K562 (cell line): ENCODE measurements at regions not wholly inside any gene's neighbourhood (a gene's known extent, or its start where the extent isn't known, plus 50 kb on each side); places are given as distances from the start of the nearest gene placed in this dataset.
A peak's percentile ranks its signal among the peaks of the same experiment; 100 is the strongest.

Source experiments
- ATAC-seq: fragments of 200-7000 bp; cut with Tn5 transposase; 3 replicates; pipeline ENCODE4 v1.9.1; 2020; ENCODE audit warnings: moderate library complexity
- BruUV-seq: library from RNA; stranded (reverse); fragments of 400-500 nt; replicated peaks from 2 replicates; lab custom pipeline; 2021; lab: Mats Ljungman, UMichigan
- CTCF ChIA-PET: fragments of 300-600 bp; formaldehyde crosslinking; extraction: SDS; loops from one replicate; lab custom pipeline; 2021; ENCODE audit warnings: low intra/inter-chr PET ratio; lab: Yijun Ruan, JAX
- POLR2A ChIA-PET: fragments of 300-600, 350-650 bp; sonication (Branson Sonifier 250); formaldehyde crosslinking; extraction: SDS; loops from one replicate; lab custom pipeline; 2021; ENCODE audit warnings: antibody characterized with exemption, inconsistent platforms; lab: Yijun Ruan, JAX
- DNase-seq, 4 experiments: peaks; one replicate each; pipeline versions ENCODE4 v3.0.0 to v3.0.0-alpha.2; 2011 to 2018; ENCODE audit warnings: low spot score in 3 of 4, mixed read lengths in 3 of 4; ENCODE audit errors: extremely low read depth in 1 of 4
- FAIRE-seq: peaks from 2 replicates; lab custom pipeline; 2011; peaks lifted over from hg19 to GRCh38; lab: Jason Lieb, UNC
- H2AFZ ChIP-seq: 2 replicates; pipeline ENCODE4 v1.6.0; 2011; ENCODE audit warnings: low read depth, low read length, control low read depth, inconsistent platforms
- H3K27ac ChIP-seq: fragments of 200-600 bp; 3 replicates; pipeline ENCODE4 v1.8.0; 2011; ENCODE audit warnings: low read depth, mild to moderate bottlenecking, control low read depth, inconsistent platforms, low read length, moderate library complexity, mixed read lengths; ENCODE audit errors: extremely low read depth
- H3K27me3 ChIP-seq, 2 experiments: fragments of 300-600 bp in 1 of 2; 2 replicates in 1 of 2; 3 replicates in 1 of 2; pipeline versions ENCODE4 v1.6.0 to v1.8.0; 2011; ENCODE audit warnings: inconsistent platforms in 2 of 2, low read length in 2 of 2, mild to moderate bottlenecking in 1 of 2, mixed read lengths in 1 of 2, moderate library complexity in 1 of 2; ENCODE audit not compliant: control insufficient read depth in 2 of 2, insufficient read depth in 2 of 2
- H3K36me3 ChIP-seq: fragments of 300-600 bp; 3 replicates; pipeline ENCODE4 v1.8.0; 2011; ENCODE audit warnings: mild to moderate bottlenecking, low read length, inconsistent platforms; ENCODE audit not compliant: control insufficient read depth, insufficient read depth
- H3K4me1 ChIP-seq, 2 experiments: fragments of 200-600 bp in 1 of 2; replicated peaks in 1 of 2; 2 replicates in 1 of 2; 3 replicates in 1 of 2; pipeline versions ENCODE4 v1.5.1 to v1.8.0; 2011; ENCODE audit warnings: inconsistent platforms in 2 of 2, low read length in 2 of 2, mild to moderate bottlenecking in 1 of 2, mixed read lengths in 1 of 2, moderate library complexity in 1 of 2; ENCODE audit not compliant: control insufficient read depth in 2 of 2, insufficient read depth in 2 of 2
- H3K4me2 ChIP-seq: 2 replicates; pipeline ENCODE4 v1.6.1; 2011; ENCODE audit warnings: low read length, control low read depth, inconsistent platforms, mixed read lengths; ENCODE audit not compliant: insufficient read depth
- H3K4me3 ChIP-seq: fragments of 200-600 bp; sonication (generic), shearing (Covaris generic); 2 replicates; pipeline ENCODE4 v1.5.1; 2016; ENCODE audit warnings: control low read depth, inconsistent platforms
- H3K79me2 ChIP-seq: fragments of 200-600 bp; 3 replicates; pipeline ENCODE4 v1.8.0; 2011; ENCODE audit warnings: low read length, inconsistent platforms; ENCODE audit not compliant: control insufficient read depth, insufficient read depth
- H3K9ac ChIP-seq, 2 experiments: 2 replicates each; pipeline versions ENCODE4 v1.6.0 to v1.6.1; 2011; ENCODE audit warnings: low read depth in 2 of 2, low read length in 2 of 2, control low read depth in 1 of 2, inconsistent platforms in 1 of 2, mild to moderate bottlenecking in 1 of 2, mixed read lengths in 1 of 2; ENCODE audit not compliant: insufficient read depth in 1 of 2
- H3K9me1 ChIP-seq: one replicate; pipeline ENCODE4 v1.6.0; 2011; ENCODE audit warnings: inconsistent platforms, mild to moderate bottlenecking, low read length, moderate library complexity; ENCODE audit not compliant: control insufficient read depth, insufficient read depth
- H3K9me3 ChIP-seq: replicated peaks from 2 replicates; pipeline ENCODE4 v1.5.1; 2011; ENCODE audit warnings: low read depth, low read length, inconsistent platforms; ENCODE audit not compliant: control insufficient read depth, insufficient read depth
- H4K20me1 ChIP-seq: replicated peaks from 2 replicates; pipeline ENCODE4 v1.6.1; 2011; ENCODE audit warnings: low read length, inconsistent platforms, mixed read lengths; ENCODE audit not compliant: control insufficient read depth, insufficient read depth
- ESRRA ChIP-seq: fragments of 450-650 bp; IDR thresholded peaks from 2 replicates; pipeline ENCODE4 v1.6.1; 2014; ENCODE audit warnings: low read depth, mild to moderate bottlenecking, moderate library complexity, borderline replicate concordance
- FOXK1 ChIP-seq: sonication (generic); formaldehyde crosslinking; IDR thresholded peaks from 2 replicates; pipeline ENCODE4 v1.8.0; 2022; ENCODE audit warnings: missing genetic modification reagents, mild to moderate bottlenecking, borderline replicate concordance
- MAFG ChIP-seq: fragments of 450-650 bp; conservative IDR thresholded peaks from 2 replicates; pipeline ENCODE4 v1.6.1; 2016; ENCODE audit warnings: missing genetic modification characterization, missing compliant biosample characterization
- NR0B1 ChIP-seq: fragments of 450-650 bp; IDR thresholded peaks from one replicate; pipeline ENCODE4 v1.6.1; 2018; ENCODE audit warnings: mild to moderate bottlenecking, moderate library complexity; ENCODE audit not compliant: partially characterized antibody
- POLR2H ChIP-seq: IDR thresholded peaks from 2 replicates; pipeline ENCODE4 v1.6.1; 2016; ENCODE audit warnings: missing genetic modification characterization, low read depth, mild to moderate bottlenecking, control low read depth, missing compliant biosample characterization, moderate library complexity
- RB1 ChIP-seq: fragments of 450-650 bp; IDR thresholded peaks from 2 replicates; pipeline ENCODE4 v1.6.1; 2017; ENCODE audit warnings: low read depth, mild to moderate bottlenecking
- TAL1 ChIP-seq: fragments of 450-650 bp; IDR thresholded peaks from 2 replicates; pipeline ENCODE4 v1.6.1; 2016; ENCODE audit warnings: mild to moderate bottlenecking
- YY1 ChIP-seq, 3 experiments: IDR thresholded peaks; 2 replicates each; pipeline ENCODE4 v1.6.1; 2011; ENCODE audit warnings: low read length in 2 of 3, mild to moderate bottlenecking in 2 of 3, moderate library complexity in 2 of 3, borderline replicate concordance in 1 of 3, control low read depth in 1 of 3, low read depth in 1 of 3; ENCODE audit not compliant: insufficient read depth in 3 of 3, insufficient replicate concordance in 2 of 3, control insufficient read depth in 1 of 3, insufficient read length in 1 of 3; ENCODE audit errors: extremely low read depth in 1 of 3
- ZBED1 ChIP-seq: IDR thresholded peaks from 2 replicates; pipeline ENCODE4 v1.6.1; 2014
- ZNF384 ChIP-seq: IDR thresholded peaks from 2 replicates; pipeline ENCODE4 v1.6.1; 2012; ENCODE audit warnings: low read depth, low read length, improper control_type of control experiment
- WGBS: fragments of 100-300 bp; shearing (Covaris generic); methylation state at CpG from one replicate; pipeline ENCODE4 v1.1.6; 2016; ENCODE audit warnings: low coverage, mixed read lengths; ENCODE audit not compliant: insufficient coverage; ENCODE audit errors: missing lambda C conversion rate; 5-methylcytosine and 5-hydroxymethylcytosine counted together
- in situ Hi-C: fragments of 300-500 bp; cut with MboI; formaldehyde crosslinking; loops from 4 replicates; pipeline ENCODE4 v1.15.0; 2018; ENCODE audit warnings: inconsistent platforms, mixed read lengths
- intact Hi-C: fragments of 100-400 bp; cut with micrococcal nuclease; formaldehyde crosslinking; loops from 2 replicates; pipeline ENCODE4 v1.14.2; 2022
- TF ChIP-seq, protein P1 (sequence below): sonication (generic); formaldehyde crosslinking; IDR thresholded peaks from 2 replicates; pipeline ENCODE4 v1.5.0; 2020; ENCODE audit warnings: missing genetic modification reagents
- TF ChIP-seq, protein P2 (sequence below): fragments of 200-800 bp; sonication (Bioruptor generic); IDR thresholded peaks from 2 replicates; pipeline ENCODE4 v1.6.1; 2017; ENCODE audit warnings: missing genetic modification characterization, missing compliant biosample characterization
- TF ChIP-seq, protein P3 (sequence below), 3 experiments: IDR thresholded peaks in 2 of 3; conservative IDR thresholded peaks in 1 of 3; 2 replicates each; pipeline ENCODE4 v1.5.1; 2011 to 2012; ENCODE audit warnings: low read length in 3 of 3, mild to moderate bottlenecking in 3 of 3, control low read depth in 2 of 3, improper control_type of control experiment in 1 of 3, inconsistent platforms in 1 of 3, low read depth in 1 of 3, mixed read lengths in 1 of 3, moderate library complexity in 1 of 3; ENCODE audit not compliant: insufficient read depth in 2 of 3
- TF ChIP-seq, protein P4 (sequence below): fragments of 250-450 bp; sonication (Bioruptor Pico); IDR thresholded peaks from 2 replicates; pipeline ENCODE4 v1.8.0; 2022; ENCODE audit warnings: moderate library complexity, mild to moderate bottlenecking, inconsistent platforms

GRCh38 chr1:55443175-55443915 lies 228.2 kb upstream of the USP24 start:
- ChIA-PET CTCF (no interaction called here), POLR2A (interaction anchor here (1.5 kb wide), 2 partner anchors 15 to 25 kb away, joined by 3 read pairs; no protein-coding TSS in a partner anchor)
- Histone ChIP-seq H4K20me1 (no peaks in the 10 kb centered on the region), H3K4me3 (no peak overlapping the region), H2AFZ (peak overlapping the region; percentile 75), H3K27me3 (no peaks in the 10 kb centered on the region), H3K9ac (no peak overlapping the region), H3K27ac (no peak overlapping the region; the same call in 2 of the 3 replicates), H3K4me2 (no peak overlapping the region), H3K79me2 (no peaks in the 10 kb centered on the region), H3K4me1 (peaks cover 0 to 14% of the 10 kb centered on the region in 2 experiments; a peak in 3 of 5 replicates), H3K9me3 (no peaks in the 10 kb centered on the region), H3K9me1 (no peaks in the 10 kb centered on the region), H3K36me3 (no peaks in the 10 kb centered on the region)
- no TSS peak for BruUV-seq
- intact Hi-C loops (loop anchor here (2.0 kb wide), 1 partner anchor 39 kb away; no protein-coding TSS in a partner anchor), in situ Hi-C loops (no loop called here)
- FAIRE-seq = peak; percentile 26
- peak; percentile 91 for ATAC-seq
- DNase-seq = peak in 1 of 4 experiments; percentile 40
- WGBS = 13% methylated on average over 7 of the region's 7 CpGs
- TF ChIP-seq YY1 (IDR thresholded peaks at IDR 0.05; ENCODE audit: borderline replicate concordance in 1 of 3, control insufficient read depth in 1 of 3, extremely low read depth in 1 of 3, insufficient read depth in 3 of 3, insufficient read length in 1 of 3, insufficient replicate concordance in 2 of 3, low read depth in 1 of 3, low read length in 2 of 3) (no peak), FOXK1 (CRISPR knock-in tag) (no peak), ESRRA (no peak), NR0B1 (no peak), MAFG (tag) (peak; percentile 60), TAL1 (no peak), ZBED1 (no peak), RB1 (no peak), ZNF384 (no peak), POLR2H (tag) (peak; percentile 22; the same call in 1 of the 2 replicates)
- TF ChIP-seq, protein P1, sequence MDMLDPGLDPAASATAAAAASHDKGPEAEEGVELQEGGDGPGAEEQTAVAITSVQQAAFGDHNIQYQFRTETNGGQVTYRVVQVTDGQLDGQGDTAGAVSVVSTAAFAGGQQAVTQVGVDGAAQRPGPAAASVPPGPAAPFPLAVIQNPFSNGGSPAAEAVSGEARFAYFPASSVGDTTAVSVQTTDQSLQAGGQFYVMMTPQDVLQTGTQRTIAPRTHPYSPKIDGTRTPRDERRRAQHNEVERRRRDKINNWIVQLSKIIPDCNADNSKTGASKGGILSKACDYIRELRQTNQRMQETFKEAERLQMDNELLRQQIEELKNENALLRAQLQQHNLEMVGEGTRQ = no peak
- TF ChIP-seq, protein P2, sequence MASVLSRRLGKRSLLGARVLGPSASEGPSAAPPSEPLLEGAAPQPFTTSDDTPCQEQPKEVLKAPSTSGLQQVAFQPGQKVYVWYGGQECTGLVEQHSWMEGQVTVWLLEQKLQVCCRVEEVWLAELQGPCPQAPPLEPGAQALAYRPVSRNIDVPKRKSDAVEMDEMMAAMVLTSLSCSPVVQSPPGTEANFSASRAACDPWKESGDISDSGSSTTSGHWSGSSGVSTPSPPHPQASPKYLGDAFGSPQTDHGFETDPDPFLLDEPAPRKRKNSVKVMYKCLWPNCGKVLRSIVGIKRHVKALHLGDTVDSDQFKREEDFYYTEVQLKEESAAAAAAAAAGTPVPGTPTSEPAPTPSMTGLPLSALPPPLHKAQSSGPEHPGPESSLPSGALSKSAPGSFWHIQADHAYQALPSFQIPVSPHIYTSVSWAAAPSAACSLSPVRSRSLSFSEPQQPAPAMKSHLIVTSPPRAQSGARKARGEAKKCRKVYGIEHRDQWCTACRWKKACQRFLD (CRISPR knock-in tag) = 0 out of 2 replicates have a peak, but pooled peaks have one; percentile 15
- TF ChIP-seq, protein P3, sequence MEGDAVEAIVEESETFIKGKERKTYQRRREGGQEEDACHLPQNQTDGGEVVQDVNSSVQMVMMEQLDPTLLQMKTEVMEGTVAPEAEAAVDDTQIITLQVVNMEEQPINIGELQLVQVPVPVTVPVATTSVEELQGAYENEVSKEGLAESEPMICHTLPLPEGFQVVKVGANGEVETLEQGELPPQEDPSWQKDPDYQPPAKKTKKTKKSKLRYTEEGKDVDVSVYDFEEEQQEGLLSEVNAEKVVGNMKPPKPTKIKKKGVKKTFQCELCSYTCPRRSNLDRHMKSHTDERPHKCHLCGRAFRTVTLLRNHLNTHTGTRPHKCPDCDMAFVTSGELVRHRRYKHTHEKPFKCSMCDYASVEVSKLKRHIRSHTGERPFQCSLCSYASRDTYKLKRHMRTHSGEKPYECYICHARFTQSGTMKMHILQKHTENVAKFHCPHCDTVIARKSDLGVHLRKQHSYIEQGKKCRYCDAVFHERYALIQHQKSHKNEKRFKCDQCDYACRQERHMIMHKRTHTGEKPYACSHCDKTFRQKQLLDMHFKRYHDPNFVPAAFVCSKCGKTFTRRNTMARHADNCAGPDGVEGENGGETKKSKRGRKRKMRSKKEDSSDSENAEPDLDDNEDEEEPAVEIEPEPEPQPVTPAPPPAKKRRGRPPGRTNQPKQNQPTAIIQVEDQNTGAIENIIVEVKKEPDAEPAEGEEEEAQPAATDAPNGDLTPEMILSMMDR (IDR thresholded peaks at IDR 0.05 in 2 of 3, conservative IDR thresholded peaks at IDR 0.05 in 1 of 3; ENCODE audit: insufficient read depth in 2 of 3, low read depth in 1 of 3, low read length in 3 of 3) = peak in 1 of 3 experiments; percentile 27; a peak in 1 of 6 replicates
- TF ChIP-seq, protein P4, sequence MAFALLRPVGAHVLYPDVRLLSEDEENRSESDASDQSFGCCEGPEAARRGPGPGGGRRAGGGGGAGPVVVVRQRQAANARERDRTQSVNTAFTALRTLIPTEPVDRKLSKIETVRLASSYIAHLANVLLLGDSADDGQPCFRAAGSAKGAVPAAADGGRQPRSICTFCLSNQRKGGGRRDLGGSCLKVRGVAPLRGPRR (CRISPR knock-in tag) = no peak
